Right lobe of liver (tissue), 4 donors: ENCODE measurements at regions not wholly inside any gene's neighbourhood (a gene's known extent, or its start where the extent isn't known, plus 50 kb on each side); places are given as distances from the start of the nearest gene placed in this dataset.

Experiments
- POLR2A ChIP-seq: fragments of 450-650 bp; IDR thresholded peaks from one replicate; pipeline ENCODE4 v1.6.1; 2017; ENCODE audit warnings: antibody characterized with exemption, mild to moderate bottlenecking
- TF ChIP-seq, protein P1 (sequence below), 4 donors: fragments of 200-600 bp in 3 of 4; fragments of 450-650 bp in 1 of 4; IDR thresholded peaks; one replicate each; pipeline versions ENCODE4 v1.5.1 to v1.8.0; 2016 to 2022; ENCODE audit warnings: antibody characterized with exemption in 4 of 4, mild to moderate bottlenecking in 2 of 4
- donor health status: DM: no; HTN: no; CAD: no.
- donor health status: DM: no; HTN: no; CAD: no.
- donor health status: DM: no; HTN: yes; CAD: no.

- TF ChIP-seq POLR2A = no peak
- TF ChIP-seq, protein P1, sequence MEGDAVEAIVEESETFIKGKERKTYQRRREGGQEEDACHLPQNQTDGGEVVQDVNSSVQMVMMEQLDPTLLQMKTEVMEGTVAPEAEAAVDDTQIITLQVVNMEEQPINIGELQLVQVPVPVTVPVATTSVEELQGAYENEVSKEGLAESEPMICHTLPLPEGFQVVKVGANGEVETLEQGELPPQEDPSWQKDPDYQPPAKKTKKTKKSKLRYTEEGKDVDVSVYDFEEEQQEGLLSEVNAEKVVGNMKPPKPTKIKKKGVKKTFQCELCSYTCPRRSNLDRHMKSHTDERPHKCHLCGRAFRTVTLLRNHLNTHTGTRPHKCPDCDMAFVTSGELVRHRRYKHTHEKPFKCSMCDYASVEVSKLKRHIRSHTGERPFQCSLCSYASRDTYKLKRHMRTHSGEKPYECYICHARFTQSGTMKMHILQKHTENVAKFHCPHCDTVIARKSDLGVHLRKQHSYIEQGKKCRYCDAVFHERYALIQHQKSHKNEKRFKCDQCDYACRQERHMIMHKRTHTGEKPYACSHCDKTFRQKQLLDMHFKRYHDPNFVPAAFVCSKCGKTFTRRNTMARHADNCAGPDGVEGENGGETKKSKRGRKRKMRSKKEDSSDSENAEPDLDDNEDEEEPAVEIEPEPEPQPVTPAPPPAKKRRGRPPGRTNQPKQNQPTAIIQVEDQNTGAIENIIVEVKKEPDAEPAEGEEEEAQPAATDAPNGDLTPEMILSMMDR (IDR thresholded peaks at IDR 0.05) = no peak
These were observed 276.1 kb upstream of the DCC start for GRCh38 chr18:52063923-52064322.
